NCI-H526 treated with DMSO at 0.1 percent for 48 hours (cell line): ENCODE measurements at regions not wholly inside any gene's neighbourhood (a gene's known extent, or its start where the extent isn't known, plus 50 kb on each side); places are given as distances from the start of the nearest gene placed in this dataset.
A peak's percentile ranks its signal among the peaks of the same experiment; 100 is the strongest.

Experiments
- DNase-seq: peaks from one replicate; lab custom pipeline; 2025; lab: John Stamatoyannopoulos, UW

DNA sequence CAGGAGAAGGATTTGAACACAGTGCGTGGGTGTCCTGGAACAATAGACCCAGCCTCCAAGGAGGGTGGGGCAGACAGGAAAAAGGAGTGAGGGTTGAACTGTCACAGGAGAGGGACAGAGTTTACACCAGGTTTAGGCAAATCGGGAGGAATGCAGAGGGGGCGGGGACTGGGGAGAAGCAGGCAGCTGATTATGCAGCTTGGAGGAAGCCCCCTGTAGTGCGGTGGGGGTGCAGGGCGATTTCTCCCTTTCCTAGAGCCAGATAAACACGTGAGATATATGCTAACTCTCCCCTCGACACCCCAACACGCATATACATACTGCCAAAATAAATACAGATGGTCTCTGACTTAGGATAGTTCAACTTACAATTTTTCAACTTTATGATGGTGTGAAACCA is 108.6 kb upstream of the PRR20G start:
- DNase-seq = no peak

DNA sequence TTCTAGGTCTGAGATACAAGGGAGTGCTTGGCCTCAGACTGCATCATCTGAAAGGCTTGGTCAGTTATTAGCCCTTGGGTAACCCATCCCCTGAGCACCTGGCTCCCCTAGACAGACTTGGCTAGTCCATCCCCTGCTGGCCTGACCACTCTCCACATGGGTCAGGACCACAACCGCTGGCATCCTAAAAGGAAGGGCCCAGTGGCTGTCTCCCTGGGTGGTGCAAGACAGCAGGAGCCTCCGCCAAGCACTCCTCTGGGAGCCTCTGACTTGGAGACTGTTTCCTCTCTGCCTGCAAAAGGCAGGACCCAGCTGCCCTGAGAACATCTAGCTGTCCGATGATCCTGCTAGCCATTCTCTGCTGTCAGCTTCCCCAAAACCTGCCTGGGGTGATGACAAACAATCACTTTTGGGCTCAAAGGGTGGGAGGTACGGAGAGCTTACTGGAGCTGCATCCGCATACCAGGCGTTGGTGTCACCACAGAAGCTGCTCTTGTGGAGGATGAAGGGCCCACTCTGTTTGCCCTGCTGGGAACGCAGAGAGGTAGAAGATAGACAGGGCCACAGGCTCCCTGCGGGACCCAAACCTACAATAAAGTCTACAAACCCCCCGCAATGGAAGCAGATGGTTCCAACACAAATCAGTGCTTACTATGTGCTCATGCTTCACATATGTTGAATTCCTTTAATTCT is 108.0 kb upstream of the PRR20G start:
- no peak for DNase-seq

DNA sequence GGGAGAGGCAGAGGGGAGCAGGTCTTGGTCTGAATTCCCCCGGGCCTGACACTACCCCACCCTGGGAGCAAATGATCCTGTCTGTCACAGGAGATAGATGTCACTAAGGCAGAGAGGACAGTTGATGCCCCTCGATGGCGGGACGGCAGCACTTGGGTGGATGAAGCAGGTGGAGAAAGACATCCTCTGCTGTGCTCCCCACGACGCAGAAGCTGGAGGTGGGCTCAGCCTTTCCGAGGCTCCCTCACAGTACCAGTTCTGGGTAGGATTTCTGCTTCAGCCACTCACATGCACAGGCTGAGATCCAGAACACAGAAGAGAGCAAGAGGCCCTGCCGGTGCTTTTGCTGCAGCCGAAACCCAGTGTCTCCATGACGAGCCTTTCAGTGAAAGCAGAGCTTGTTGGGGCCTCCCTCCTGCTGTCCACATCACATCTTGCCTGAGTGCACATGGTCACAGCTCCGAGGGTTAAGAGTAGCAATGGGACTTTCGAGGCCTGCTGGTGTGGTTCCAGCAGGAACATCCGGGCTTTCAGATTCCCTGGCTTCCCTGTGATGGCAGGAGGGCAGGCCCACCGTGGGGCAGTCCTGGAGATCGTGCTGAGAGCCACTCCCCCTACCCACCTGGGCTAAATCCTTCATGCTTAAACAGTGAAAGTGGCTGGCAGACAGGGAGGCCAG is 107.3 kb upstream of the PRR20G start:
- no peak for DNase-seq

DNA sequence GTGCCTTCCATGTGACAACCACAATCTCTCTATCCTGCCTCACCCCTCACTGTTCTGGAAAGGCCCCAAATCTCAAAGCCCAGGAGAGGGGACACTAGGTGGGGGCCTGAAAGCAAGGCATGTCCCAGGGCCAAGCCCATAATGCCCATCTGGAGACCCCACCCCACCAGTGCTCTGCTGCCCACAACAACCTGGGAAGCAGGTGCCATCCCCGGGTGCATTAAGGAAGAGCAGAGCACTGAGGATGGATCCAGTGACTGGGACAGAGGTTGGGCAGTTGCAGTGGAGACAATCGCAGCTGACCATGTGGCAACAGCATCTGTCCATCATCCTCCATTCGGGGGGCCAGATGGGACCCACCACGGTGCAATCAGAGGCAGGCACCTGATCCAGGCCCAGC is 106.2 kb upstream of the PRR20G start:
- DNase-seq = no peak

DNA sequence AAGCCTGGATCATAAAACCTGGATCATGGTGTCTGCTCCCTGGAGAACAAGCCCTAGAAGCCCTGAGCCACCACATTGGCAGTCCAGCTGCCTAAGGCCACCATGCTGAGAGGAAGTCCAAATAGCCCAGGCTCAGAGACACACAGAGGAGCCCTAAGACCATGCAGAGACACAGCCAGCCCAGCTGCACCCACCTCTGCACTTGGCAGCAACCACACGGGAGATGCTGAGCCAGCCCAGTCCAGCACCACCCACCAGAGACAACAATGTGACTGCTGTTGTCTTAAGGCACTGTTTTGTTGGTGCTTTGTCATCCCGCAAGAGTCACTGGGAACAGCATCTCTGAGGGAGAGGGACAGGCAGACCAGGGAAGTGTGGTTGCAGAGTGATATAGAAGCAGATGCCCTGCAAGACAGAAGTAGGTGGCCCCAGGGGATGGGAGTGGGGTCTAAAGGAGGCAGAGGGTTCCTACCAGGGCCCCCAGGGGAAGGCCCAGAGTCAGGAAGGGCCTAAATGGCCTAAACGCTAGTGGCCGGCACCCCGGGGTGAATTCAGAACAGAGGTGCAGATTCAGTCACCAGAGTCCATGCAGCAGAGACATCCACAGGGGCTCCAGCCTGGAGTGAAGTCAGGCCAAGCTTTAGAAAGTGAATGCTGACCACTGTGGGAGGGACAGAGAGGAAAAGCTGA is 105.4 kb upstream of the PRR20G start:
- DNase-seq = no peak

DNA sequence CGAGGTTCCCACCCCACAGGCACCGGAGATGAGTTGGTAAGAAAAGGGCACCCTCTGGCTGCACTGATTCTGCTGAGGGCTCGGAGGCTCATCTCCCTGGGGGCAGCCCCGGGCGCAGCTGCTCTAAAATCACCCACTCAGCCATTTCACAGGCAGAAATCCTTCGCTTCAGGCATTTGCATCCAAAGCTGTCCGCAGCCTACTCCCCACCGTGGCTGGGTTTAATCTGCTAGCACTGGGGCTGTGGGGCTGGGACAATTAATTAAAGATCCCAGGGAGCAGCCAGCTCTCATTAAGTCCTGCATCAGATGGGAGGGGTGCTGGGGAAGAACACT is 104.3 kb upstream of the PRR20G start:
- peak; percentile 20 for DNase-seq

DNA sequence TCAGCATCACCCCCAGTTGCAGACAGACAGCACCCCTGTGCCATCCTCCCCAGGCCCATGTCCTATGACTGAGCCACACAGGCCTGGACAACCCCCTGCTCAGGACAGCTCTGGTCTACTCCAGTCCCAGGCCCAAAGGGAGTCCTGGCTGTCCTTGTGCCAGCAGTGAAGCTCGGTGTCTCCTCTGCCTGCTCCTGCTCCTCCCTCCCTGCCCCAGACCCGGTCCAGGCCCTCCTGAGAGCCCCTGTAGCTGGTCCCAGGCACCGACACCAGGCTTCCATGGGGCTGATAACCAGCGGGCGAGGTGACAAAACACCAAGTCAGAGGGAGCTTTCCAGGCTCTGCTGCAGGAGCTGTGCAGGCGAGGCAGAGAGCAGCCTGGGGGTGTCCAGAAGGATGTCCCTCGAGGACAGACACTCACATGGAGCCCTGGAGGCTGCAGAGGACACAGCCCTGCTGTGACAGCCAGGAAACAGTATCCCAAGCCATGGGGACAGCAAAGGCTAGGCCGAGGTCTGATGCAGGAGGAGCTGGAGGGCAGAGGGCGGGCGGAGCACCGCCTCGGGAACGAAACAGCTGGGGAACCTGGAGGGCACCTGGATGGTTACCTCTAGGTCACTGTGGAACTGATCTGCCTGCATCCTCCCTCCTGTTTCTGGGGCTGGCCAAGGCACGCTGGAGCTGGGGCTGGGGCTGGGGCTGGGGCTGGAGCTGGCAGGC is 103.8 kb upstream of the PRR20G start:
- DNase-seq = no peak

DNA sequence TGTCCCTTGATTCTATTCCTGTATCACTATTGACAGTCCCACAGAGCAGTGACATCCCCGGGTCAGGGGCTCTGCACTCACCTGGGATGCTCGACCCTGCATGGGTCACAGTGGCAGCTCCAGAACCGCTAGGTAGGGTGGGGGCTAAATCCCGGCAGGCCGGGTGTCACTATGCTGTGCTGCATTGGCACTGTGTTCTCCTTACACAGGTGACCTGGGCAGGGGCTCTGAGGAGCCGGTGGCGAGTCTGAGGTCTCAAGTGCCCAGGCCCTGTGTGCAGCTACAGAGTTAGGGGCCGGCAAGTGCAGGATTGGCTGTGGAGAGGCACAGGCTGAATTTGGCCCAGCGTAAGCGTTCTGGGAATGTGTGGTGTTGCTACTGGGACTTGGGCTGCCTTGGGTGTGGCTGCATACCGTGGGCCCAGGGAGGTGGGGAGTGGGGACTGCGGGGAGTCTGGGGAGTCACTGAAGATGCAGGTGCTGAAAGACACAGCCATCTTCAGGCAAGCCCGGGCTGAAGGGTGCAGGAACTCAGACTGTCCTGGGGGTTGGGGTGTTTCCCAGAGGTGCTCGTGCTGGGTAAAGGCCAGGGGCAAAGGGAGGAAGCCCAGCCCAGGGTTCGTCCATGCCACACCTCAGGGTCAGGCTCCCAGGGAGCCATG is 102.6 kb upstream of the PRR20G start:
- no peak for DNase-seq

DNA sequence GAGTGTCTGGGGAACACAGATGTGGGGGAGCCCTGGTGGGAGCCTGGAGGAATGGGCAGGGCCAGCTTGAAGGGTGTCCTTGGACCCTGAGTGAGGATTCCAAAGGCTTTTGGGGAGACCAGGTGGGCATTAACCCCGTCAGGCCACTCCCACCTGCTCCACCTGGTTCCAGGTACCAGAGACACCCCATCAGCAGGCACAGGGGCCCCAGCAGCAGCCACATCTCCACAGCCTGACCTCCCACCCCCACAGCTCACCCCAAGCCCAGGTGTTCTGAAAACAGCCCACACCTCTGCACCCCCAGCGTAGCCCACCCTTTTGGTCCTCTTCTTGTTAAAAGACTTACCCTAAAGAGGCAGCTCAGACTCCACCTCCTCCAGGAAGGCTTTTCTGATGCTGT is 102.1 kb upstream of the PRR20G start:
- DNase-seq = no peak

DNA sequence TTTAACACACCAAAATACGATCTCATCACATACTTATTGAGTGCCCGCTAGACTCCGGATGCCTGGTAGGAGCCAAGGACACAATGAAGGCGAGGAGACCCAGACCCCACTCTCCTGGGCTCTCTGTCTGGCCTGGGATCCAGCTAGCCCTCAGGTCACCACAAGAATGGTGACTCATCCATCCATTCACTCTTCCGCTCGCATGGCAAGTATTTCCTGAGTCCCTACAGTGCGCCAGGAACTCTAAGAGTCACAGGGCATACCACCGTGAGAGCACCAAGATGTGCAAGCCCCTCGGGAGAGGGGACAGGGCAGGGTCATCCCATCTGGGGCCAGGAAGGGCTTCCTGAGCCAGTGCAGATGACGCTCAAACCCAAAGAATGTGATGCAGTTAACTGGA is 101.6 kb upstream of the PRR20G start:
- DNase-seq = no peak

DNA sequence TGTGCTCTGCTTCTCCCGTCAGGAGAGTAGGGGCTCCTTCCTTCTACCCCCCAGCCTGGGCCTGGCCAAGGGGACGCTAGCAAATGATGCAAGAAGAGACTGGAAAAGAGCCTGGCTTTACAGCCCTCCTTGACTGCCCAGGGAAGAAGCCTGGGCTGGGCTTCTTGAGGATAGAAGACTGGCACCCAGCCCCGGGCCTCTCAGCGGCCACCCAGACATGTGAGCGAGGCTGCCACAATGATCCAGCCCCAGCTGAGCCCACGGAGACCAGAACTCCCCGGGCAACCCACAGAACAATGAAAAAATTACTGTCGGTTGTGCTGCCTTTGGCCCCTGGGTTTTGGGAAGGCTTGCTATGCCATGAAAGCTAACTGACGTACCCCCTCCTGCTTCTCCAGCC is 100.6 kb upstream of the PRR20G start:
- DNase-seq = no peak

DNA sequence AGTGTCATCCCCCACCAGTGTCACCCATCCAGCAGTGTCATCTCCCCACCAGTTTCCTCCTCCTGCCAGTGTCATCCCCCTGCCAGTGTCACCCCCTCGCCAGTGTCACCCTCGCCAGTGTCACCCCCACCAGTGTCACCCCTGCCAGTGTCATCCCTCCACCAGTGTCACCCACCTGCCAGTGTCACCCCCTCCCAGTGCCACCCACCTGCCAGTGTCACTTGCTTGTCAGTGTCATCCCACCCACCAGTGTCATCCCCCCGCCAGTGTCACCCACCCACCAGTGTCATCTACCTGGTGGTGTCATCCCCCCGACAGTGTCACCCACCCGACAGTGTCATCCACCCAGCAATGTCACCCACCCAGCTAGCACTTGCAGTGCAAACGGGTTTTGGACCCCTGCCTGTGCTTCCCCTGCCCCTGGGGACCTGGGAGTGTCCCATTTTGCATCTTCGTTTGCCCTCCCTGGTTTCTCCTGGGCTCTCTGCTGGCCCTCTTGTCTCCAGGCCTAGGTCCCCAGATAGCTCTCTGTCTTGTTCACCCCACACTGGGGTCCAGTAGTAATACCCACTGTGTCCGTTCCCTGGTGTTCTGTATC is 99.8 kb upstream of the PRR20G start:
- no peak for DNase-seq

DNA sequence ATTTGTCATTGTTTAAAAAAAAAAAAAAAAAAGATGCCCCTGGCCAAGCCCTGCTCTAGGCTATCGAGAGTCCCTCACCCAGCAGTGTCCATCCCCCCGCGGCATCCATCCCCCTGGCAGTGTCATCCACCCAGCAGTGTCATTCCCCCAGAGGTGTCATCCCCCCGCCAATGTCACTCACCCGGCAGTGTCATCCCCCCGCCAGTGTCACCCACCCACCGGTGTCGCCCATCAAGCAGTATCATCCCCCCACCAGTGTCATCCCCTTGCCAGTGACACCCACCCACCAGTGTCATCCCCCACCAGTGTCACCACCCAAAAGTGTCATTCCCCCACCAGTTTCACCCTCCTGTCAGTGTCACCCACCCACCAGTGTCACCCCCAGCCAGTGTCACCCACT is 99.3 kb upstream of the PRR20G start:
- no peak for DNase-seq

DNA sequence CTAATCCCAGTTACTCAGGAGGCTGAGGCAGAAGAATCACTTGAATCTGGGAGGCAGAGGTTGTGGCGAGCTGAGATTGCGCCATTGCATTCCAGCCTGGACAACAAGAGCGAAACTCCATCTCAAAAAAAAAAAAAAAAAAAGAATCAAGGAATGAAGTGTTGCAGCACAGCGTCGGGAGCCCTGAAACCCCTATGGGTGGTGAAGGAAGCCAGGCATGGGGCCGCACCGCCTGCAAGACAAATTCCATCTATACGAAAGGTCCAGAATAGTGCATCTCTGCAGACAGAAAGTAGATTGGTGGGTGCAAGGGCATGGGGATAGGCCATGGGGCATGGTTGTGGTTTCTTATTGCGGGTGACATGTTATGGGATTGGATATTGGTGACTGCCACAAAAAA is 98.6 kb upstream of the PRR20G start:
- no peak for DNase-seq

DNA sequence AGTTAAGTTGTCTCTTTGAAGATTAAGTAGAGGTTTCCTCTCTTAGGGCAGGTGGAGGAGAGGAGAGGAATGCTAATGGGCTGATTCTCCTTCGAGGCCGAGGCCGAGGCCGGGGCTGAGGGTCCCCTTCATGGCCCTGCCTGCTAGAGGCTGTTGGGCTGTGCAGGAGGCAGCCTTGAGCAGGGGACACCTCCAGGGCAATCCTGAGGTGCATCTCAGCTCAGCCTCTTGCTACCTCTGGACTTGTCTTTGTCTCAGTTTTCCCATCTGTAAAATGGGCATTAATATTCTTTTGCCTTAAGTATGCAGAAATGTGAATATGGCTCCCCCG is 97.7 kb upstream of the PRR20G start:
- DNase-seq = no peak

DNA sequence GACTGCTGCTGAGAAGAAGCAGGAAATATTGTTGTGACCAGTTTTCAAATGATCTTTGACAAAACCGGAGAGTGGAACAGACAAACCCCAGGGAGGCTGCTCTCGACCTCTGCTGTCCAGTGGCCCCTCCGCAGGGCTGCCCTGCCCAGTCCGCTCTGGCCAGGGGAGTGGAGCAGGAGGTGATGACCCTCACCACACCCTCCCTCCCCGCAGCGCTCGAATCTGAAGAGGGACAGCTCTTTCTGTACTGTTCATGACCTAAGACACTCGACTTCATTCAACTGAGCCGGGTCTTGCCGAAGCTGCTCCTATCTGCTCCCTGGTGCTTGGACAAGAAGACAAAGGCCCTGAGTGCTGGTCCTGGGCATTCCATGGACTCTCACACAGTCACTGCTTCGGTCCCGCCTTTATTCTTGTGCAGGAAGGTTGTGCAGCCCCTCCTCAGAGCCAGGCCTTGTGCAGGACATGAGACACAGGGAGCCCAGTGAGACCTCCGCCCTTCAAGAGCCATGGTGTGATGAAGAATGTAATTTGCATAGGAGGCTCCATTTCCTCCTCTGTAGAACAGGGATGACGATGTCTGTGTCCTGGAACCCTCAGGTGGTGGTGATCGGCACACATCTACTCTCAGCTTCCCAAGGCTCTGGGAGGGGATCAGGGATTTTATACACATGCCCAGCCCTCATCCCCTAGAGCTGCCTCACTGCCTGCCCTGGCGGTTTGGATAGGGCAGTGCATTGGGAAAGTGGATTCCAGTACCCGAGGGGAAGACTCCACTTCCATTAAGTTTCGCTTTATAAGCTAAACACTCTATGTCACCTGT is 97.1 kb upstream of the PRR20G start:
- no peak for DNase-seq

DNA sequence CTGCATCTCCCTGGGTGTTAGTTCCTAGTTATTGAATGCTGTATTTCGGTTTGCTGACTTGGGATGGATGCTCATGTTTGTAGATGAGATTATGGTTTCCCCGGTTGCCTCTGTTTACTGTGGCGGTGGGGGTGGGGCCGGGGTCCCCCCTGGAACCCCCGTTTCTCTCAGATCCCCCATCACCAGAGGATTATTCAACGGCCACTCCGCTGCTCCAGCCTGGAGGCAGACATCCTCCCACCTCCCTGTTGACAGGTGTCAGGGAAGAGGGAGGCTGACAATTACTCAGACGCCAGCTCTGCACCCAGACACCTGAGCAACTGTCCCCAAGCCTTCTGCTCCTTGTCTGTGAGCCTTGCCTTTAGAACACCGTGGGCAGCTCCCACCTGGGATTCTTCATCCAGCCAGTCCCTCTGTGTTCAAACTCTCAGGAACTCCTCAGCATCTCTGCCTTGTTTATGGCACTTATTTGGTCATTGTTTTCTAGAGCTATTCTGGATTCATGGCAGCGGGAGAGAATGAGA is 95.9 kb upstream of the PRR20G start:
- DNase-seq = no peak

DNA sequence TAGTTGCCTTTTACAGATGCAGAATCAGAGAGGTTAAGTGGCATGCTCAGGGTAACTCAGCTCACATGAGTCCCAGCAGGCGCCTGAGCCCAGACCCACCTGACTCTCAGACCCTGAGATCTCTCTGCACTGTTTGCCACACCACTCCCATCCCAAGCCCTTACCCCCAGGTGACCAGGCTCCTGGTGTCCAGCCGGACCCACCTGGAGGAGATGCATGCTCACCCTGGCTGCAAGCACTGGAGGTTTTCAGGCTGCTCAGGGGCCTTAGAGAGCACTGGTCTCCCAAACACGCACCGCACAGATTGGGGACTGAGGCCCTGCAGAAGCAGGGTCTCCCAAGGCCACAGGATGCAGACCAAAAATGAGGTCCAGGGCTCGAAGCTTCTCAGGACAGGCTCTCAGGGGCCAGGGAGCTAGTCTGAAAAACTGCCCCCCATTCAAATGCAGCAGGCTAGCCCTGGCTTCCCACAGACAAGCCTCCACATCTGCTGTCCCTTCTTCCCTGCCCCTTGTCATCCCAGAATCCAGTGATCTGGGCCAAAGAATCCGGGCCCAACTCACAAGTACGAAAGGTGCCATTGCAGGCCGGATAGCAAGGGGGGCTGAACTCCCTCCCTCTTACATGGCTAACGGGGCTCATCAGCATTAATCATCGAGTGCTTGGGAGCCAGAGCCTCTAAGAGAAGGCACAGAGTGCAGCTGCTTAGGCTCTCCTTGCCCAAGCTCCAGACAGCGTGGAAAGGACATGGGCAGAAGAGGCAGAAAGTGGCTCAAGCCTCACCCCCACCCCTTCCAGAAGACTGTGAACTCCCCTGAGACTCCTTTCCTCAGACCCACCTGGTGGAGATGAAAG is 90.2 kb upstream of the PRR20G start:
- no peak for DNase-seq

DNA sequence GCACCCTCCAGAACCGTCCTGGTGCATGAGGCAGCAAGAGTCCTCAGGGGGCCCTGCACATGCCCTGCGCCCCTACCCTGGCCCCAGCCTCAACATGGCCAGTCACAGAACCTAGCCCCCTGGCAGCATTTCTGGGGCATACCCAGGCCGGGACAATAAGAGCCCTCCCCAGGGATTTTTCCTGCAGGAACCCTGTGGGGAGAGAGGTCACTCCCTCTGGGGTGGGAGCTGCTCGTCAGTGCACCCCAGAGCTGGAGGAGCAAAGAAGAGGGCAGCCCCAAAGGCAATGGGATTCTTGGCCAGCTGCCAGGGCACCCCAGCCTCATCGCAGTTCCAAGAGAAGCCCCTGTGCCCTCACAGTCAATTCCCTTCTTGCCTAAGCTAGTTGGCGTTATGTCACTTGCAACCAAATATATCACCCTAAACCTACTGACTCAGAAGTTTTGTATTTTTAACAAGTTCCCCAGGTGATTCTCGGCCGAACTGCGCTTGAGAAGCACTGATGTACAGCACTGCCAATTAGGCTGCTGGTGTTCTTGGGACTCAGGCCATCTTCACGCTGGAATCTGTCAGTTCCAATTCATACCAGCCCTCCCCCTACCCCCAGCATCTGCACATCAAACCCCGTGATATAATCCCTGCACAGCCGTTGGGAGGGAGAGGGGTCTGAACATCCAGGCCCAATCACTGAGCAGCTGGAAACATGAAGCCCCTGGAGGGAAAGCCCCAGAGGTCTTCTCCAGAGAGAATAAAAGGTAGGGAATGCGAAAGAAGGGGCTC is 87.5 kb upstream of the PRR20G start:
- no peak for DNase-seq
